ENCODE measurements at regions not wholly inside any gene's neighbourhood (a gene's known extent, or its start where the extent isn't known, plus 50 kb on each side); places are given as distances from the start of the nearest gene placed in this dataset.

DNA sequence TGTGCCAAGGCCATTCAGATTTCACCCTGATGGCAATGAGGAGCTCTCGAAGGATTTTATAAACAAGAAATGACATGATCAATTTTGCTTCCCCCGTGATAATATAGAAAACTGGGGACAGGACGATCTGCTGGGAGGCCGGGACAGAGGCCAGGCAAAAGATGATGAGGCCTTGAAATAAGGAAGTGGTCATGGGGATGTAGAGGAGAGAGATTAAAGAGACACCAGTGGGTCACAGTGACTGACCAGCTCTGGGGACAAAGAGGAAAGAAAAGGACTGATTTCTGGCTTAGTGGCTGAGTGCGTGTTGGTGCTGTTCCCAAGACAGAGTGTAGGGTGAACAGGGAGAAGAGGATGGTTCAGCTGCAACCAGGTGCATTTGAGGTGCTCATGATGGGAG lies 68.7 kb upstream of the FLT1 start:
- no peaks in the 10 kb centered on the region for H3K9me3 ChIP-seq
- H3K4me3 ChIP-seq: no peak overlapping the region
- H3K27me3 ChIP-seq: no peaks in the 10 kb centered on the region
- 86 to 92% methylated on average over 5 of the region's 5 CpGs for WGBS, 2 donors
- peaks cover 0 to 2% (median 0%) of the 10 kb centered on the region in 4 donors for H3K4me1 ChIP-seq
- intact Hi-C loops (cut with DNase I): no loop called here
- H3K36me3 ChIP-seq: no peaks in the 10 kb centered on the region
- DNase-seq: no peak
- H3K27ac ChIP-seq: no peak overlapping the region
- no peak for TF ChIP-seq EP300 (IDR thresholded peaks at IDR 0.05)
- no peak for TF ChIP-seq POLR2A (IDR thresholded peaks at IDR 0.05)
- TF ChIP-seq, protein P1, sequence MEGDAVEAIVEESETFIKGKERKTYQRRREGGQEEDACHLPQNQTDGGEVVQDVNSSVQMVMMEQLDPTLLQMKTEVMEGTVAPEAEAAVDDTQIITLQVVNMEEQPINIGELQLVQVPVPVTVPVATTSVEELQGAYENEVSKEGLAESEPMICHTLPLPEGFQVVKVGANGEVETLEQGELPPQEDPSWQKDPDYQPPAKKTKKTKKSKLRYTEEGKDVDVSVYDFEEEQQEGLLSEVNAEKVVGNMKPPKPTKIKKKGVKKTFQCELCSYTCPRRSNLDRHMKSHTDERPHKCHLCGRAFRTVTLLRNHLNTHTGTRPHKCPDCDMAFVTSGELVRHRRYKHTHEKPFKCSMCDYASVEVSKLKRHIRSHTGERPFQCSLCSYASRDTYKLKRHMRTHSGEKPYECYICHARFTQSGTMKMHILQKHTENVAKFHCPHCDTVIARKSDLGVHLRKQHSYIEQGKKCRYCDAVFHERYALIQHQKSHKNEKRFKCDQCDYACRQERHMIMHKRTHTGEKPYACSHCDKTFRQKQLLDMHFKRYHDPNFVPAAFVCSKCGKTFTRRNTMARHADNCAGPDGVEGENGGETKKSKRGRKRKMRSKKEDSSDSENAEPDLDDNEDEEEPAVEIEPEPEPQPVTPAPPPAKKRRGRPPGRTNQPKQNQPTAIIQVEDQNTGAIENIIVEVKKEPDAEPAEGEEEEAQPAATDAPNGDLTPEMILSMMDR (IDR thresholded peaks at IDR 0.05): no peak
- TF ChIP-seq POLR2AphosphoS5 (IDR thresholded peaks at IDR 0.05): no peak

DNA sequence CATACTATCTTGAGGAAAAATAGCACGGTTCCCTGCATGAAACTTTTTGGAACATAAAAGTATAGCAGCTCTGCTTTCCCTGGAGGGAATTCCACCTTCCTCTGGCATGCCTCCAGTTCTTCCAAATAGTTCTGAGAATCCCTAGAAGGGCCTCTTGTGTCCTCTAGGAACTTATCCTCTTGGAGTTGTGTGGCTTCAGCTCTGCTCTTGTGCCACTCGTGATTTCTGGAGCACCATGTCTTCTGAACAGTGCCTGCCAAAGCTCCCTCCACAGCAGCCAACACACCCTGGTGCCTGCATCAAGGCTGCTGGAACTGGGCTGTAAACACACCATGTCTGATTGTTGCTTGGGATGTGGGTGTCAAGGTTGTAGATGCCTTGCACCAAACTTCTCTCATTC lies 65.7 kb upstream of the FLT1 start:
- no peak for DNase-seq
- 84 to 91% methylated on average over 2 of the region's 2 CpGs for WGBS, 2 donors

DNA sequence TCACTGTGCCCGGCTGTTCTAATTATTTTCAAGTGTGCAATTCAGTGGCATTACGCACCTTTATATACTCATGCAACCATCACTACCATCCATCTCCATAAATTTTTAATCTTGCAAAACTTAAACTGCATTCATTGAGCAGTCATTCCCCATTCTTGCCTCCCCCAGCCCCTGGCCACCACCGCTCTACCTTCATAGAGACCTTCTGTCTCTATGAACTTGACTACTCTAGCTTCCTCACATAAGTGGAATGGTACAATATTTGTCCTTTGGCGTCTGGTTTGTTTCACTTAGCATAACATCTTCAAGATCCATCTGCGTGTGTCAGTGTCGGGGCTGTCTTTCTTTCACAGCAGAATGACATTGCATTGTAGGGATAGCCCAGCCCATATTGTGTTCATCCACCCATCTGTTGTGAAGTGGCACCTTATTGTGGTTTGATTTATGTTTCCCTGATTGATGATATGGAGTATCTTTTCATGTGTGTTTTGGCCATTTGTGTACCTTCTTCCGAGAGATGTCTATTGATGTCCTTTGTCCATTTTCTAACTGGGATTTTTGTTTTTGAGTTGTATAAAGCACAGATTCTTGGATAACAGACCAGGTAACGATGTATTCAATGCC lies 64.8 kb upstream of the FLT1 start:
- Histone ChIP-seq H3K27me3 (no peaks in the 10 kb centered on the region), H3K9me3 (no peaks in the 10 kb centered on the region), H3K27ac (no peak overlapping the region), H3K36me3 (no peaks in the 10 kb centered on the region), H3K4me1 (peaks cover 0 to 11% (median 0%) of the 10 kb centered on the region in 4 donors), H3K4me3 (no peak overlapping the region)
- TF ChIP-seq, protein P1 (IDR thresholded peaks at IDR 0.05): no peak
- TF ChIP-seq POLR2AphosphoS5 (IDR thresholded peaks at IDR 0.05) (no peak), POLR2A (IDR thresholded peaks at IDR 0.05) (no peak)
- DNase-seq: no peak
- WGBS, 2 donors: 92 to 94% methylated on average over 8 of the region's 8 CpGs
- intact Hi-C loops (cut with DNase I): no loop called here

More for the DNA sequence above, 65.7 kb upstream of the FLT1 start:
- no peaks in the 10 kb centered on the region for H3K36me3 ChIP-seq
- no peaks in the 10 kb centered on the region for H3K9me3 ChIP-seq
- TF ChIP-seq POLR2A (IDR thresholded peaks at IDR 0.05) (no peak), EP300 (IDR thresholded peaks at IDR 0.05) (no peak), POLR2AphosphoS5 (IDR thresholded peaks at IDR 0.05) (no peak)
- TF ChIP-seq, protein P1 (IDR thresholded peaks at IDR 0.05): no peak
- intact Hi-C loops (cut with DNase I): no loop called here
- no peak overlapping the region for H3K27ac ChIP-seq
- H3K27me3 ChIP-seq: no peaks in the 10 kb centered on the region
- no peak overlapping the region for H3K4me3 ChIP-seq
- H3K4me1 ChIP-seq: peaks cover 0 to 11% (median 0%) of the 10 kb centered on the region in 4 donors

DNA sequence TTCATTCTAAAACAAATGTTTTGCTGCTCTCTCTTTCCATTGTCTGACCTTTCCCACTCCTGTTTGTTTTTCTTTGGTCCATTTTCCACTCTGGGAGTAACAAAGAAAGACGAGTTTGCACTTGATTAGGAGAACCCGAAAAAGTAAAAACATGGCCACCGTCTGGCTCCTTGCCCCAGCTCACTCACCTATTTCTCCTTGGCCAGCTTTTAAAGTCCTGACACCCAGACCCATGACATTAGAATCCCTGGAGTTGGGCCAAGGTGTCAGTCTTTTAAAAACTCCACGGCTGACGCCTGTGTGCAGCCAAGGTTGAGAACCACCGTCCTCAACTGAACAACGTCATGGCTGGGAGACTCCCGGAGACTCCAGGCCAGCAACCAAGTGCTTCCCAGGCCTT lies 63.6 kb upstream of the FLT1 start:
- no peak for DNase-seq
- H3K4me1 ChIP-seq: peaks cover 0 to 11% (median 0%) of the 10 kb centered on the region in 4 donors
- H3K36me3 ChIP-seq: no peaks in the 10 kb centered on the region
- WGBS, 2 donors: 75 to 89% methylated on average over 8 of the region's 8 CpGs
- H3K27me3 ChIP-seq: no peaks in the 10 kb centered on the region
- intact Hi-C loops (cut with DNase I): no loop called here
- H3K9me3 ChIP-seq: no peaks in the 10 kb centered on the region
- no peak overlapping the region for H3K4me3 ChIP-seq
- no peak overlapping the region for H3K27ac ChIP-seq
- TF ChIP-seq EP300 (IDR thresholded peaks at IDR 0.05) (no peak), POLR2AphosphoS5 (IDR thresholded peaks at IDR 0.05) (no peak), POLR2A (IDR thresholded peaks at IDR 0.05) (no peak)
- TF ChIP-seq, protein P1 (IDR thresholded peaks at IDR 0.05): no peak
